A549 (cell line): ENCODE measurements at regions not wholly inside any gene's neighbourhood (a gene's known extent, or its start where the extent isn't known, plus 50 kb on each side); places are given as distances from the start of the nearest gene placed in this dataset.

Experiments
- ATAC-seq, 2 experiments: fragments of 200-7000 bp in 1 of 2; fragments of >200 bp in 1 of 2; cut with Nextera tagmentation in 1 of 2; cut with Tn5 transposase in 1 of 2; 3 replicates each; pipeline versions ENCODE4 v1.8.0 to v1.9.1; 2018 to 2020; ENCODE audit warnings: mild to moderate bottlenecking in 1 of 2, moderate library complexity in 1 of 2
- CTCF ChIA-PET: fragments of 300-600 bp; sonication (Branson Sonifier 250); formaldehyde crosslinking; extraction: SDS; loops from one replicate; lab custom pipeline; 2021; ENCODE audit warnings: antibody characterized with exemption, inconsistent platforms; lab: Yijun Ruan, JAX
- POLR2A ChIA-PET: fragments of 350-600 bp; formaldehyde crosslinking; extraction: SDS; loops from one replicate; lab custom pipeline; 2021; ENCODE audit warnings: antibody characterized with exemption, inconsistent platforms; lab: Yijun Ruan, JAX
- DNase-seq, 2 experiments: peaks; one replicate each; pipeline versions ENCODE4 v3.0.0 to v3.0.0-alpha.2; 2011 to 2016; ENCODE audit warnings: low read depth in 1 of 2, low spot score in 1 of 2
- FAIRE-seq: peaks from 2 replicates; lab custom pipeline; 2011; peaks lifted over from hg19 to GRCh38; lab: Jason Lieb, UNC
- H3K27ac ChIP-seq, 2 experiments: fragments of >200 bp; sonication (Bioruptor Twin); formaldehyde crosslinking; 3 replicates each; pipeline ENCODE4 v1.5.1; 2016 to 2017
- H3K4me1 ChIP-seq: fragments of >200 bp; sonication (Bioruptor Twin); formaldehyde crosslinking; 3 replicates; pipeline ENCODE4 v1.6.1; 2016
- H3K4me2 ChIP-seq: fragments of >200 bp; sonication (Bioruptor Twin); formaldehyde crosslinking; 3 replicates; pipeline ENCODE4 v1.6.1; 2016
- H3K4me3 ChIP-seq: fragments of >200 bp; sonication (Bioruptor Twin); formaldehyde crosslinking; 3 replicates; pipeline ENCODE4 v1.5.1; 2016
- H3K9me3 ChIP-seq: fragments of >200 bp; sonication (Bioruptor Twin); formaldehyde crosslinking; 3 replicates; pipeline ENCODE4 v1.6.1; 2016
- ATOH8 ChIP-seq: fragments of 250-450 bp; sonication (Bioruptor Pico); IDR thresholded peaks from 2 replicates; pipeline ENCODE4 v1.5.0; 2020; ENCODE audit warnings: low read depth, mild to moderate bottlenecking, moderate library complexity
- CBX8 ChIP-seq: fragments of 200-600 bp; sonication (generic); IDR thresholded peaks from 2 replicates; pipeline ENCODE4 v1.6.1; 2016
- EHF ChIP-seq: fragments of 250-450 bp; sonication (Bioruptor Pico); IDR thresholded peaks from 2 replicates; pipeline ENCODE4 v1.5.0; 2020; ENCODE audit warnings: mild to moderate bottlenecking
- EHMT2 ChIP-seq: fragments of 200-600 bp; sonication (generic); IDR thresholded peaks from 2 replicates; pipeline ENCODE4 v1.6.1; 2016; ENCODE audit warnings: antibody characterized with exemption, low read depth, mild to moderate bottlenecking, moderate library complexity
- ESRRA ChIP-seq: fragments of 150-350 bp; IDR thresholded peaks from 2 replicates; pipeline ENCODE4 v1.6.1; 2014; ENCODE audit warnings: mild to moderate bottlenecking, low read length, borderline replicate concordance
- FOSB ChIP-seq: fragments of 250-450 bp; sonication (Bioruptor Pico); IDR thresholded peaks from 2 replicates; pipeline ENCODE4 v1.5.0; 2020; ENCODE audit warnings: mild to moderate bottlenecking, moderate library complexity
- FOSL2 ChIP-seq, 2 experiments: fragments of 450-650 bp in 1 of 2; fragments of >200 bp in 1 of 2; sonication (Bioruptor Twin) in 1 of 2; formaldehyde crosslinking; IDR thresholded peaks; 2 replicates each; pipeline versions ENCODE4 v1.5.0 to v1.6.1; 2016 to 2020; ENCODE audit warnings: mild to moderate bottlenecking in 1 of 2, moderate library complexity in 1 of 2
- FOXS1 ChIP-seq: fragments of 250-450 bp; sonication (Bioruptor Pico); IDR thresholded peaks from 2 replicates; pipeline ENCODE4 v1.5.0; 2020; ENCODE audit warnings: mild to moderate bottlenecking, moderate library complexity
- HDAC2 ChIP-seq: fragments of 200-600 bp; sonication (generic); IDR thresholded peaks from 2 replicates; pipeline ENCODE4 v1.6.1; 2016
- HEYL ChIP-seq: fragments of 250-450 bp; sonication (Bioruptor Pico); IDR thresholded peaks from 2 replicates; pipeline ENCODE4 v1.8.0; 2021; ENCODE audit warnings: mild to moderate bottlenecking, moderate library complexity
- HMGXB4 ChIP-seq: fragments of 250-450 bp; sonication (Bioruptor Pico); IDR thresholded peaks from 2 replicates; pipeline ENCODE4 v1.5.0; 2021; ENCODE audit warnings: mild to moderate bottlenecking, moderate library complexity, borderline replicate concordance
- HOXB13 ChIP-seq: fragments of 250-450 bp; sonication (Bioruptor Pico); IDR thresholded peaks from 2 replicates; pipeline ENCODE4 v1.5.0; 2020; ENCODE audit warnings: low read depth, mild to moderate bottlenecking, moderate library complexity
- KDM5A ChIP-seq: fragments of 200-600 bp; sonication (generic); IDR thresholded peaks from 2 replicates; pipeline ENCODE4 v1.6.1; 2016; ENCODE audit warnings: antibody characterized with exemption, mild to moderate bottlenecking
- MAFK ChIP-seq: fragments of 450-650 bp; IDR thresholded peaks from 2 replicates; pipeline ENCODE4 v1.6.1; 2014; ENCODE audit not compliant: partially characterized antibody
- MYC ChIP-seq: IDR thresholded peaks from 2 replicates; pipeline ENCODE4 v1.6.1; 2012; ENCODE audit warnings: mild to moderate bottlenecking, inconsistent platforms, low read length, improper control_type of control experiment, borderline replicate concordance
- NR3C1 ChIP-seq: fragments of >200 bp; sonication (Bioruptor Twin); formaldehyde crosslinking; IDR thresholded peaks from 3 replicates; pipeline ENCODE4 v1.6.1; 2017
- RFX5 ChIP-seq: fragments of 450-650 bp; IDR thresholded peaks from 2 replicates; pipeline ENCODE4 v1.7.1; 2014; ENCODE audit warnings: antibody characterized with exemption, mild to moderate bottlenecking, moderate library complexity
- SMC3 ChIP-seq: fragments of >200 bp; sonication (Bioruptor Twin); formaldehyde crosslinking; IDR thresholded peaks from 3 replicates; pipeline ENCODE4 v1.6.1; 2018; ENCODE audit warnings: inconsistent platforms
- SREBF2 ChIP-seq: fragments of 450-650 bp; IDR thresholded peaks from 2 replicates; pipeline ENCODE4 v1.6.1; 2014; ENCODE audit warnings: mild to moderate bottlenecking, moderate library complexity
- TFCP2L1 ChIP-seq: fragments of 250-450 bp; sonication (Bioruptor Pico); IDR thresholded peaks from 2 replicates; pipeline ENCODE4 v1.5.0; 2021; ENCODE audit warnings: mild to moderate bottlenecking
- USF2 ChIP-seq: fragments of 450-650 bp; IDR thresholded peaks from 2 replicates; pipeline ENCODE4 v1.6.1; 2014; ENCODE audit warnings: antibody characterized with exemption
- WGBS: methylation state at CpG from one replicate; pipeline ENCODE4 v1.1.6; 2017; ENCODE audit errors: missing lambda C conversion rate; 5-methylcytosine and 5-hydroxymethylcytosine counted together
- TF ChIP-seq, protein P1 (sequence below): fragments of >200 bp; sonication (Bioruptor Twin); formaldehyde crosslinking; IDR thresholded peaks from 2 replicates; pipeline ENCODE4 v1.6.1; 2016

DNA sequence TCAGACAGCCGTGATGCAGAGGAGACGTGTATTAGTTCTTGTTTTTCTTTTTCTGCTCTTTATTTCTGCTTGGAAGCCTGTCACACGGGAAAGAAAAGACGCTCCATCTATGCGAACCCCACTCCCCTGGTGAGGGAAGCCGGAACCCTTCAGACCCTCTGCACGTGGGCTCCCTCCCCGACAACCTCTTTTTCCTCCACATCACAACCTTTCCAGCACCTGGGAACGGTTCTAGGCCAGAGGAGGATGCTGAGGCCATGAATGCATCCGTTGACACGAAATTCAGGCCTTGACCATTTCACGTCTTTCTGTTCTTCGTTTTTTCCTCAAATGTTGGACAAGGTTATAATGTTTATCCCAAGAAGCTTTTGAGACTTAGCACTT is 85.3 kb upstream of the WNT7B start:
- CTCF ChIA-PET = interaction anchor here (0.6 to 1.7 kb wide), 2 partner anchors 28 to 56 kb away, joined by 3 to 4 read pairs; no protein-coding TSS in a partner anchor

GRCh38 chr22:46062971-46063631 is 86.1 kb upstream of the WNT7B start:
- FAIRE-seq = no peak
- WGBS = 88% methylated on average over 10 of the region's 15 CpGs
- H3K4me1 ChIP-seq = peaks cover 19% of the 10 kb centered on the region

More for the DNA sequence above, 85.3 kb upstream of the WNT7B start:
- H3K4me2 ChIP-seq = no peak overlapping the region
- TF ChIP-seq HOXB13 (CRISPR knock-in tag) (no peak), CBX8 (no peak), FOSL2 (IDR thresholded peaks at IDR 0.05) (no peak), FOSL2 (CRISPR knock-in tag; IDR thresholded peaks at IDR 0.05) (no peak), RFX5 (no peak)
- 96% methylated on average over 13 of the region's 13 CpGs for WGBS
- no peak for DNase-seq
- H3K27ac ChIP-seq = no peak overlapping the region
- POLR2A ChIA-PET = no interaction called here
- H3K4me1 ChIP-seq = peaks cover 25% of the 10 kb centered on the region
- no peak for FAIRE-seq
- ATAC-seq = no peak
- no peak overlapping the region for H3K4me3 ChIP-seq
- no peaks in the 10 kb centered on the region for H3K9me3 ChIP-seq

More at GRCh38 chr22:46062971-46063631, 86.1 kb upstream of the WNT7B start:
- no peak overlapping the region for H3K4me2 ChIP-seq
- ATAC-seq (0 out of 6 replicates have a peak, but pooled peaks of 1 of the 2 experiments have one; percentile 12), DNase-seq (no peak)
- TF ChIP-seq SREBF2 (no peak), FOXS1 (no peak), HEYL (CRISPR knock-in tag) (no peak), EHMT2 (no peak), FOSB (CRISPR knock-in tag) (no peak), HMGXB4 (CRISPR knock-in tag) (no peak), RFX5 (no peak), HOXB13 (CRISPR knock-in tag) (no peak), MAFK (no peak), KDM5A (no peak), EHF (CRISPR knock-in tag) (no peak), HDAC2 (no peak), SMC3 (no peak), MYC (no peak), TFCP2L1 (CRISPR knock-in tag) (no peak), ATOH8 (no peak), NR3C1 (no peak), USF2 (no peak), ESRRA (no peak)
- TF ChIP-seq, protein P1, sequence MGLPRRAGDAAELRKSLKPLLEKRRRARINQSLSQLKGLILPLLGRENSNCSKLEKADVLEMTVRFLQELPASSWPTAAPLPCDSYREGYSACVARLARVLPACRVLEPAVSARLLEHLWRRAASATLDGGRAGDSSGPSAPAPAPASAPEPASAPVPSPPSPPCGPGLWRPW = no peak
- no peaks in the 10 kb centered on the region for H3K9me3 ChIP-seq
- H3K27ac ChIP-seq = peak overlapping the region in 1 of 2 experiments; percentile 77; a peak in 3 of 6 replicates
- H3K4me3 ChIP-seq = no peak overlapping the region
- ChIA-PET POLR2A (interaction anchor here (0.6 kb wide), 1 partner anchor 22 kb away, joined by 5 read pairs; no protein-coding TSS in a partner anchor), CTCF (interaction anchor here (1.4 to 1.7 kb wide), 2 partner anchors 52 to 57 kb away, joined by 4 read pairs; no protein-coding TSS in a partner anchor)
